K562 (cell line): ENCODE measurements at regions not wholly inside any gene's neighbourhood (a gene's known extent, or its start where the extent isn't known, plus 50 kb on each side); places are given as distances from the start of the nearest gene placed in this dataset.
A peak's percentile ranks its signal among the peaks of the same experiment; 100 is the strongest.

Source experiments
- ATAC-seq: fragments of 200-7000 bp; cut with Tn5 transposase; 3 replicates; pipeline ENCODE4 v1.9.1; 2020; ENCODE audit warnings: moderate library complexity
- BruUV-seq: library from RNA; stranded (reverse); fragments of 400-500 nt; replicated peaks from 2 replicates; lab custom pipeline; 2021; lab: Mats Ljungman, UMichigan
- CTCF ChIA-PET: fragments of 300-600 bp; formaldehyde crosslinking; extraction: SDS; loops from one replicate; lab custom pipeline; 2021; ENCODE audit warnings: low intra/inter-chr PET ratio; lab: Yijun Ruan, JAX
- POLR2A ChIA-PET: fragments of 300-600, 350-650 bp; sonication (Branson Sonifier 250); formaldehyde crosslinking; extraction: SDS; loops from one replicate; lab custom pipeline; 2021; ENCODE audit warnings: antibody characterized with exemption, inconsistent platforms; lab: Yijun Ruan, JAX
- DNase-seq, 4 experiments: peaks; one replicate each; pipeline versions ENCODE4 v3.0.0 to v3.0.0-alpha.2; 2011 to 2018; ENCODE audit warnings: low spot score in 3 of 4, mixed read lengths in 3 of 4; ENCODE audit errors: extremely low read depth in 1 of 4
- FAIRE-seq: peaks from 2 replicates; lab custom pipeline; 2011; peaks lifted over from hg19 to GRCh38; lab: Jason Lieb, UNC
- H2AFZ ChIP-seq: 2 replicates; pipeline ENCODE4 v1.6.0; 2011; ENCODE audit warnings: low read depth, low read length, control low read depth, inconsistent platforms
- H3K27ac ChIP-seq: fragments of 200-600 bp; 3 replicates; pipeline ENCODE4 v1.8.0; 2011; ENCODE audit warnings: low read depth, mild to moderate bottlenecking, control low read depth, inconsistent platforms, low read length, moderate library complexity, mixed read lengths; ENCODE audit errors: extremely low read depth
- H3K27me3 ChIP-seq, 2 experiments: fragments of 300-600 bp in 1 of 2; 2 replicates in 1 of 2; 3 replicates in 1 of 2; pipeline versions ENCODE4 v1.6.0 to v1.8.0; 2011; ENCODE audit warnings: inconsistent platforms in 2 of 2, low read length in 2 of 2, mild to moderate bottlenecking in 1 of 2, mixed read lengths in 1 of 2, moderate library complexity in 1 of 2; ENCODE audit not compliant: control insufficient read depth in 2 of 2, insufficient read depth in 2 of 2
- H3K36me3 ChIP-seq: fragments of 300-600 bp; 3 replicates; pipeline ENCODE4 v1.8.0; 2011; ENCODE audit warnings: mild to moderate bottlenecking, low read length, inconsistent platforms; ENCODE audit not compliant: control insufficient read depth, insufficient read depth
- H3K4me1 ChIP-seq, 2 experiments: fragments of 200-600 bp in 1 of 2; replicated peaks in 1 of 2; 2 replicates in 1 of 2; 3 replicates in 1 of 2; pipeline versions ENCODE4 v1.5.1 to v1.8.0; 2011; ENCODE audit warnings: inconsistent platforms in 2 of 2, low read length in 2 of 2, mild to moderate bottlenecking in 1 of 2, mixed read lengths in 1 of 2, moderate library complexity in 1 of 2; ENCODE audit not compliant: control insufficient read depth in 2 of 2, insufficient read depth in 2 of 2
- H3K4me2 ChIP-seq: 2 replicates; pipeline ENCODE4 v1.6.1; 2011; ENCODE audit warnings: low read length, control low read depth, inconsistent platforms, mixed read lengths; ENCODE audit not compliant: insufficient read depth
- H3K4me3 ChIP-seq: fragments of 200-600 bp; sonication (generic), shearing (Covaris generic); 2 replicates; pipeline ENCODE4 v1.5.1; 2016; ENCODE audit warnings: control low read depth, inconsistent platforms
- H3K79me2 ChIP-seq: fragments of 200-600 bp; 3 replicates; pipeline ENCODE4 v1.8.0; 2011; ENCODE audit warnings: low read length, inconsistent platforms; ENCODE audit not compliant: control insufficient read depth, insufficient read depth
- H3K9ac ChIP-seq, 2 experiments: 2 replicates each; pipeline versions ENCODE4 v1.6.0 to v1.6.1; 2011; ENCODE audit warnings: low read depth in 2 of 2, low read length in 2 of 2, control low read depth in 1 of 2, inconsistent platforms in 1 of 2, mild to moderate bottlenecking in 1 of 2, mixed read lengths in 1 of 2; ENCODE audit not compliant: insufficient read depth in 1 of 2
- H3K9me1 ChIP-seq: one replicate; pipeline ENCODE4 v1.6.0; 2011; ENCODE audit warnings: inconsistent platforms, mild to moderate bottlenecking, low read length, moderate library complexity; ENCODE audit not compliant: control insufficient read depth, insufficient read depth
- H3K9me3 ChIP-seq: replicated peaks from 2 replicates; pipeline ENCODE4 v1.5.1; 2011; ENCODE audit warnings: low read depth, low read length, inconsistent platforms; ENCODE audit not compliant: control insufficient read depth, insufficient read depth
- H4K20me1 ChIP-seq: replicated peaks from 2 replicates; pipeline ENCODE4 v1.6.1; 2011; ENCODE audit warnings: low read length, inconsistent platforms, mixed read lengths; ENCODE audit not compliant: control insufficient read depth, insufficient read depth
- FOXA1 ChIP-seq: fragments of 450-650 bp; IDR thresholded peaks from 2 replicates; pipeline ENCODE4 v1.6.1; 2016; ENCODE audit warnings: mild to moderate bottlenecking, borderline replicate concordance
- RBM25 ChIP-seq: fragments of 200-400 bp; formaldehyde crosslinking; IDR thresholded peaks from 2 replicates; pipeline ENCODE4 v1.6.1; 2018; ENCODE audit warnings: low read length, low read depth, moderate library complexity; ENCODE audit not compliant: severe bottlenecking
- ZNF354B ChIP-seq: fragments of 250-450 bp; sonication (Bioruptor Pico); IDR thresholded peaks from 2 replicates; pipeline ENCODE4 v1.4.0; 2020
- ZNF436 ChIP-seq: fragments of 250-450, 450-650 bp; sonication (Bioruptor Pico); formaldehyde crosslinking; IDR thresholded peaks from 2 replicates; pipeline ENCODE4 v1.7.0; 2020; ENCODE audit warnings: mild to moderate bottlenecking
- ZNF507 ChIP-seq: conservative IDR thresholded peaks from 2 replicates; pipeline ENCODE4 v1.6.1; 2017; ENCODE audit warnings: missing genetic modification characterization, missing compliant biosample characterization
- ZNF518B ChIP-seq: fragments of 250-450 bp; sonication (Bioruptor Pico); IDR thresholded peaks from 2 replicates; pipeline ENCODE4 v1.5.0; 2021; ENCODE audit warnings: mild to moderate bottlenecking, moderate library complexity
- ZNF717 ChIP-seq: fragments of 250-450 bp; sonication (Bioruptor Pico); IDR thresholded peaks from 2 replicates; pipeline ENCODE4 v1.5.0; 2021
- WGBS: fragments of 100-300 bp; shearing (Covaris generic); methylation state at CpG from one replicate; pipeline ENCODE4 v1.1.6; 2016; ENCODE audit warnings: low coverage, mixed read lengths; ENCODE audit not compliant: insufficient coverage; ENCODE audit errors: missing lambda C conversion rate; 5-methylcytosine and 5-hydroxymethylcytosine counted together
- in situ Hi-C: fragments of 300-500 bp; cut with MboI; formaldehyde crosslinking; loops from 4 replicates; pipeline ENCODE4 v1.15.0; 2018; ENCODE audit warnings: inconsistent platforms, mixed read lengths
- intact Hi-C: fragments of 100-400 bp; cut with micrococcal nuclease; formaldehyde crosslinking; loops from 2 replicates; pipeline ENCODE4 v1.14.2; 2022

GRCh38 chr6:166019214-166019613 lies 148.4 kb downstream of the TBXT start (continued):
- TF ChIP-seq ZNF518B (CRISPR knock-in tag) (no peak), FOXA1 (no peak), ZNF717 (CRISPR knock-in tag) (no peak)

GRCh38 chr6:166017032-166017635 lies 150.5 kb downstream of the TBXT start:
- in situ Hi-C loops, result no loop called here
- no peaks in the 10 kb centered on the region for H3K79me2 ChIP-seq
- no peak overlapping the region for H3K27ac ChIP-seq
- H3K27me3 ChIP-seq, result no peaks in the 10 kb centered on the region
- H3K9ac ChIP-seq, result no peak overlapping the region
- H3K4me1 ChIP-seq, result no peaks in the 10 kb centered on the region
- no peaks in the 10 kb centered on the region for H3K9me1 ChIP-seq
- POLR2A ChIA-PET, result no interaction called here
- H3K4me3 ChIP-seq, result no peak overlapping the region
- intact Hi-C loops, result no loop called here
- no peaks in the 10 kb centered on the region for H3K36me3 ChIP-seq
- TF ChIP-seq RBM25 (peak; percentile 37), ZNF436 (no peak), ZNF507 (peak; percentile 95), ZNF354B (CRISPR knock-in tag) (0 out of 2 replicates have a peak, but pooled peaks have one; percentile 41)
- CTCF ChIA-PET, result no interaction called here
- no peaks in the 10 kb centered on the region for H4K20me1 ChIP-seq
- DNase-seq, result no peak
- H2AFZ ChIP-seq, result no peak overlapping the region
- H3K9me3 ChIP-seq, result no peaks in the 10 kb centered on the region
- WGBS, result 0% methylated on average over 1 of the region's 1 CpG
- FAIRE-seq, result no peak
- no peak overlapping the region for H3K4me2 ChIP-seq
- ATAC-seq, result no peak
- BruUV-seq, result no TSS peak
